NCI-H748 treated with DMSO at 0.1 percent for 48 hours (cell line): ENCODE measurements at regions not wholly inside any gene's neighbourhood (a gene's known extent, or its start where the extent isn't known, plus 50 kb on each side); places are given as distances from the start of the nearest gene placed in this dataset.

ENCODE experiments used
- DNase-seq: peaks from one replicate; lab custom pipeline; 2025; lab: John Stamatoyannopoulos, UW

DNA sequence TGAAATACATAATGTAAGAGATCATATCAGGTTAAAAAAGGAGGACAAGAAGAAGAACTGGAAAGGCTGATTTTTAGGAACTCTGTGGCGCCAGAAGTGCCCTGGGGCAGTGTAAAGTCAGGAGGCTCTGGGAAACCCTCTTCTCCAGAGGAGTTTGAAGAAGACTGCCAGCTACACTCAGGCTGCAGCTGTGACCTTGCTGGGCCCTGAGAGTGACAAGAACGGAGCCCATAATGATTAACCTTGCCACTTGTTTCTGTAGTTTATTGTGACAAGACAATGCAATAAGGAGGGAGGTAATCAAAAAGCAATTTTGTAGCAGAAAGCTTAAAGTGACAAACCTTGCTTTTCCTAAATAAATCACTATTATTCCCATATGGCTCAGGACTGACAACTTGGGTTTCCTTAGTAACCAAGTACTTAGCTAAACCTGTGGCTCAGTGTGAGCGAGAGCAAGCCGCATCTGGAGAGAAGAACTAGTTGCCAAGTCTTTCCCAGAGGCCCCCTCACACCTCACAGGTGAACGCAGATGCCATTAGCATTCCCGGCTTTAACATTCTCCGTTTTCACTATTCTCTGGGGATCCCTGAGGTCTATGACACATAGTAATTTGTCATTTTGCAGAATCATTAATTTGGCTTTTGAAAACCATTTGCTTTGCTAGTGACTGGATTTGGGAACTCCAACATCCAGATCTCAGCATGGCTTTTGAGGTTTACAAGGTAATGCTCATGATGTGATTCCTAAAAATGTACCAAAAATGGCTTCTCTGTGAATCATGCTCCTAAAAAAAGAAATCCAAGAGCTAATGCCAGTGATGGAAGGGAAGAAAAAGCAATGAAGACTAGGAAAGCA, 115.9 kb downstream of the OMA1 start:
- DNase-seq = no peak

DNA sequence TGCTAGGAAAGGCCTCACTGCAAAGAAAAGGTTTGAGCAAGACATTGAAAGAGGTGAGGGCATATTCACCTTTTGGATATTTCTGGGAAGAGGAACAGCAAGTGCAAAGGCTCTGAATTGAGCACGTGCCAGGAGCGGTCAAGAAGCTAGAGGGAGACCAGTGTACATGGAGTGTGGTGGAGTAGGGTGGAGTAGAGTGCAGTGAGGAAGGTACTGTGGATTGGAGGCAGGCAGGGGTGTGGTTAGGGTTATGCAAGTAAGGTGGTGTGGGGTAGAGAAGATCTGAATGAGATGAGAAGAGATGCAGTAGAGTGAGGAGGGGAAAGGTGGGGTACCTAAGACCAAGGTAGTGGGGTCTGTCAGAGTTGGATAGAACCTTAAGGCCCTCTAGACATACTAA, 119.6 kb downstream of the OMA1 start:
- no peak for DNase-seq

DNA sequence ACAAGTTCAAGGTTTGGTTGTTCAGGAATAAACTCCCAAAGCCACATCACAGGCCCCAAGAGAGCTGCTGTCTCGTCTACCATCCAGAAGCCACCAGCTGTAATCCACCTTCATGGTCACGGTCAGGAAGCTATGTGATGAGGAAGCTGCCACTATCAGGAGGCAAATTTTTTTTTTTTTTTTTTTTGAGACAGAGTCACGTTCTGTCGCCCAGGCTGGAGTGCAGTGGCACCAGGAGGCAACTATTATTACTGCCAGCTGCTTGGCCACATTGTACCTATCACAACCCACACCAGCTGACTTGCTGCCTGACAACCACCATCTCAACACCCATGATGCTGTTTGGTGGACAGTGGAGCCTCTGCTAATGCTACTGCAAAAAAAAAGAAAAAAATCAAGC, 124.1 kb downstream of the OMA1 start:
- no peak for DNase-seq

DNA sequence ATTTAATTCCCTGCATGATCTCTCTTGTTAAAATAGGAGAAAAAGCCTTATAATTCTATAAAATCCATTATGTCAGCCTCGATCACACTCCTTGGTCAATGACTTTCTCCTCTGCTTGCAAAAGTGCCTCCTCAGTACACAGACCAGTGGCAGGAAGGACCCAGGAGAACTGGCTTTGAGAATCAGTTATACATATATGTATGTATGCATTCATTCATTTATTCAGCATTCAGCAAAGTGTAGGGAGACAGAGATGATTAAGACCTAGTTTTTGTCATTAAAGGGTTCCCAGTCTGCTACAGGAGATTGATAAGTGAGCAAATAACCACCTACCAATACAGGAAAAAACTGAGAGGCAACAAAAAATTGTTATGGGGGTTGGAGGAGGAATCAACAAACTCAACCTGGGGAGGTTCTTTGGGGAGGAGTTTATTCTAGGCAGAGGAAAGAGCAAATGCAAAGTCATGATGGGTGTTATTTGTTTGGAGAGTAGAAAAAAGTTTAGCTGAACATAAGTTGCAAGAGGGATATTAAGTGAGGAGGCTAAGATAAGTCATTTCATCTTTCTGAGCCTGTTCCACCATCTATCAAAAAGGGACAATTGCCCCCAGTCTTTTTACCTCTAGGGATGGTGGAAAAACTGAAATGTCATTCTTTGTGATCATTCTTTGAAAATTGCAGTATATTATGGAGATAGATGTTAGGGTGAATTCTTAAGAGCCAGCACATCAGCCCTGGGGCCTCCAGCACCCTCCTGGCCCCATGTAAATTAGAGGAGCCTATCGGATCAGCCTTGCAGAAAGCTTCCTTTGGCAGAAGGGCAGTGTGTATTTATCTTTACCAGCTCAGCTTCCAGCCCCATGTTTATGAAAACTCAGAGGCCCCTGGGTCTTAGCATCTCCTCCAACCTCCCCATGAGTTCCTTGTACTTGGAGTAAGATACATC, 128.0 kb downstream of the OMA1 start:
- DNase-seq = no peak

DNA sequence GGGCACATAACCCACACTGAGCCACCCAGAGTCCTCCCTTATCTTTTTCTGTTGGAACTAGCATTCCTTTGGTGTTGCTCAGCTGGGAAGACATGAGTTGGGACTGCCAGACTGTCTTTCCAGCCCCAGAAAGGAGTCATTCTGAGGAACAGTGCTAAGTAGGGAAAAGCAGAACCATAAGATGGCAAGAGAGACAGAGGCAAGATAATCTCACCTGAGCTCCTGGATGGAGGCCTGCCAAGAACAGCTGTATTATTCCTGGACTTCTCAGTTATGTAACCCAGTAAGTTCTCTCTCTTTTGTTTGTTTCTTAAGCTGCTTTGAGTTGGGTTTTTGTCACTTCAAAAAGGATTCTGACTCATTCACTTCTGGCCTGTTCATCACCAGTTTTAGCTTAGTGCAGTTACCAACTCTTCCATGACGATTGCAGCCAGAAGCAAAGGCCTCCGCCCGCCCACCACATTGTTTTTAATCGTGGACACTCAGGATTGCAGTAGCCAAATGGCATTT, 134.4 kb downstream of the OMA1 start:
- no peak for DNase-seq

DNA sequence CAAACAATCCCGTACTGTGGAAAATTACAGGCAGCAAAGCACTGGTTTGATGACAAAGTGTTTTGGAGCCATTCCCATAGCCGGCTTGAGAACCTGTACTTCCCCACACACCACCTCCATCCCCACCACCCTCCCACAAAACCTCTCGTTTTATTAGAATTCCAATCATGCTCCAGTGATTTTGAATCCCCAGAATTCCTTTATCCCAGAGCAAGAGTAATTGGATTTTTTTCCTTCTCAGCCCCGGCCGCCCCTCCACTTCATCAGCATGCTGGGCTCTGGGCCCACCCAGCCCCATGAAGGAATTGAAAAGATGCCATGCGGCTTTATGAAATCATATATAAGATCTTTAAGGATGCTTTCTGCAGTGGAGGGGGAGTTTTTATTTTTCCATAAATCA, 136.6 kb downstream of the OMA1 start:
- no peak for DNase-seq

DNA sequence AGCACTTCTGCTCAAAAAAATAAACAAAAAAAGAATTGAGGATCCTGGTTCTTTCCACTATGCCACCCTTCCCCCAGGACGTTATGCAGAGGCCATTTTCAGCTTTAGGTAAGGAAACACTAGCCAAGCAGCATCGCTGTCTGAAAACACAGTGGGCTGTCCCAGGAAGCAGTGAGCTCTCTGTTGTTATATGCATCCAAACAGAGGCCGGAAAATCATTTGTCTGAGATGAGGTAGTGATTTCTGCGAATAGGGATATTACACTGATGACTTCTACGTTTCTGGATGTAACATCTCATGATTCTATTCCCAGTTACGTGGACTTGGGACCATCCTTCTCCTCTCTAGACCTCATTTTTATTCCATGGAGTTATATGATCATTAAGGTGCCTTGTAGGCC, 137.2 kb downstream of the OMA1 start:
- DNase-seq = no peak

DNA sequence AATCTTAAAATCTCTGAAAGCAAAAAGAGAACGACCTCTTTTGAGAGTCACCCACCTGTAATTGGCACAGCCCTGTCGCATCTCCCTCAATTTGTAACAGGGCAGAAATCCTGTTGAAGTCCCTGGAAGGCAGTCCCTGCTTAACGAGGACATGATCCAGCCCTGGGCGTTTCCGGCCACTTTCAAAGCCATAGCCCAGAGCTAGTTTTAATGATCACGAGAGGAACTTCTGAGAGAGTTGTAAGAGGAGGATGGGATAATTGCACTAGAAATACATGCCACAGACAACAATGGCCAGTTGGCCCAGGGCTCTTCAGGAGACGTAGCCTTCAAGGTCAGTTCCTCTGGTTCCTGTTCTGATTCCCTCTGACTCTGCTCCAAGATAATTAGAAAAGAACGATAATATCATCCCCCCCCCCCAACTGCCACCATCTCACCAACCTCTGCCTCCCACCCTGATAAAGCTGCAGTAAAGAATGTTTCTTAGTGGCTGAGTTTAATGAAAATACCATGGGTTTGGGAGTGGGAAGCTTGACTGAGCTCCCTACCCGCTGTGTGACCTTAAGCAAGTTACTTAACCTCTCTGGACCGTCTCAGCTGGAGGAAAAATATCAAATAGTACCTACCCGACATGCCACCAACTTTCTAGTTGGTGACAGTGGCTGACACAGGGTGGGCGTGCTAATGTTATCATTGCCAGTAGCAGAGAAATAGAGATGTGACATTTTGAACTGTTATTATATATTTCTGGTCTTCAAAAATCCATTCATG, 140.0 kb downstream of the OMA1 start:
- no peak for DNase-seq

DNA sequence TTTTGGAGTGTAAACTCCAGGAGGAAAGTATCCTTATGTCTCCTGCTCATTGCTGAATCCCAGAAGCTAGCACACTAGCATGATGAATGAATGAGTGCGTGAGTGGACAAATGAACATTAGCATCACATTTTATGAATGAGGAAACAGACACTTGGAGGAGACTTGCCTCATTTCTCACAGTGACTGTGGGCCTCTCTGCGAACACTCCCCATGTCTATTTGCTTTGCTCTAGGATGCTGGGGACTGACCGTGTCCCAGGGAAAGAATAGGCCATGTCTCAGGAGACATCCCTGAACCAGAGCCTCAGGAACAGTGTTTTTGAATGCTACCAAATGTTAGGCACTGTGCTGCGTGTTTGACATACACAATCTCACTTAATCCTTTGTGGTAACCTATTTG, 140.9 kb downstream of the OMA1 start:
- DNase-seq = no peak

DNA sequence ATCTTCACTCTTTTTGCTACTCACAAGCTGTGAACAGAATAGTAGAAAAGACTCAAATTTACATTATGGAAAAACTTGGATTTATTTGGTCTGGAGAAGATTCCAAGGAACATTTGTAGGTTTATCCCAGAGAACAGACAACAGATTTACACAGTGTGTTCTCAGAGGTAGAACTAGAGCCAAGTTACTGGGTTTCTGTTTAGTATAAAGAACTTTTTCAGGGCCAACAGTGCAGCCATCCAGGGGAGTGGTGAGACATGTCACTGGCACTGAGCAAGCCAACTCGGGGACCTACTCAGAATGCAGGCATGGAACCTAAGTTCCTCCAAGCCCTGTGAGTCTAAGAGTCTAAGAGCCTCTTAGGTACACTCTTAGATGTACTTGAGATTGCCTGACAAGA, 142.6 kb downstream of the OMA1 start:
- DNase-seq = no peak

DNA sequence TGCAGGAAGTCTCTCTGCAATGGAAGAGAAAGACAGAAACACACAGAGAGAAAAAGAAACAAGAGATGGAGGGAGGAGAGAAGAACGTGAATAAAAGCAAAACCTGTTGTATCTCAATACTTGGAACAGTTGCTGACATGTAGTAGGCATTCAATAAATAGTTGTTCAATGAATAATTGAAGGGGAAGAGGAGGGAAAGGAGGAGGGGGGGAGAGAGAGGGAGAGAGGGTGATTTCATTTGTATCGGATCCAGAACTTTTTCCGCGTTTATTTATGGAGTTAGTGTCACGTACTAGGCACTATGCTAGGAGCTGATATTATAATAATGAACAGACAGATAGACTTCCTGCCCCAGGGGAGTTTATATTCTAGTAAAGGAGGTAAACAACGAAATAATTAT, 144.1 kb downstream of the OMA1 start:
- DNase-seq = no peak

DNA sequence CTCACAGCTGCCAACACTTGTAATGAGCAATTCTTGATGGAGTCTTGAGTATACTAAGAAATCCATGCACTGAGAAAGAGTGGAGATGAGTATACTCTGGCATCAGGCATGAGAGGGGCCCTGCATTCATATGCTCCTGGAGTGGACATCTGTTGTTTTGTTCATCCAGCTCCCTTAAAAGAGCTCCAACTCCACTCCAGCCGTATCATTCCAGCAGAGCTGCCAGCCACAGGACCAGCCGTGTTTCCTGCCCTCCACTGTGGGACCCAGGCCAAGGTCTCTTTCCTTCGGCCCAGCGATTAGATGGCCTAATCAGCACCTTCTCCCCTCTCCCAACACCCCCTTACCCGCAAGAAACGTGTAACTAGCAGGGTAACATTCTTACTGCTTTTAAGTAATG, 144.5 kb downstream of the OMA1 start:
- DNase-seq = no peak

DNA sequence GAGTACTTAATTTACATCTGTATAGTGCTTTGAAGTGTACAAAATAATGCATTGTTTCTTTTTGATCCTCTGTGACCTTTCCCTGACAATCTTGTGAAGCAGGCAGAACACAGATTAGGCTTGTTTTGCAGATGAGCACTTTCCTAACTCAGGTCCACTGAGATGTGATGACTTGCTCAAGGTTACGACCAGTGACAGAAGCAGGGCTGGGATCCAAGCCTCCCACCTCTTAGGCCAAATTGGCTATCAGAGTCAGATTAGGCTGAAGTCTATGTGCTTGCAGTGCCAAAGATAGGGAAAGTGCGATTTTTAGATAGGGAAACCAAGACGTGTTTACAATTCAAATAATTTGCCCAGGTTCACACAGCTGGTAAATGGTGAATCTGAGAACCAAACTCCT, 147.3 kb downstream of the OMA1 start:
- no peak for DNase-seq

DNA sequence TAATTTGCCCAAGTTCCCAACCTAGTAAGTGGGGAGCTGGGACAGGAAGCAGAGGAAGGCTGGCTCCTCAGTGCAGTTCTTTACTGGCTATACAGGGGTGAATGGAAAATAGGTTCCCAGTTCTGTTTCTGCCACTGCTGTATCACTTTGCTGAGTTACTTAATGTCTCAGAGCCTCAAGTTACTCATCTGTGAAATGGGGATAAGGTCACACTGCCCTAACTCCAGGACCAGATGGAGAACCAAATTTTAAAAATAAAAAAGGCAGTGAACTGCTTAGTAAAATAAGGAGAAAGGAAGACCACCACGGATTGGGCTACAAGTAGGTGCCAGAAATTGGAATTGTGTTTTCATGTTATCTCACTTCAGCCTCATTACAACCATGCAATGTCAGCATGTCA, 147.8 kb downstream of the OMA1 start:
- DNase-seq = no peak

DNA sequence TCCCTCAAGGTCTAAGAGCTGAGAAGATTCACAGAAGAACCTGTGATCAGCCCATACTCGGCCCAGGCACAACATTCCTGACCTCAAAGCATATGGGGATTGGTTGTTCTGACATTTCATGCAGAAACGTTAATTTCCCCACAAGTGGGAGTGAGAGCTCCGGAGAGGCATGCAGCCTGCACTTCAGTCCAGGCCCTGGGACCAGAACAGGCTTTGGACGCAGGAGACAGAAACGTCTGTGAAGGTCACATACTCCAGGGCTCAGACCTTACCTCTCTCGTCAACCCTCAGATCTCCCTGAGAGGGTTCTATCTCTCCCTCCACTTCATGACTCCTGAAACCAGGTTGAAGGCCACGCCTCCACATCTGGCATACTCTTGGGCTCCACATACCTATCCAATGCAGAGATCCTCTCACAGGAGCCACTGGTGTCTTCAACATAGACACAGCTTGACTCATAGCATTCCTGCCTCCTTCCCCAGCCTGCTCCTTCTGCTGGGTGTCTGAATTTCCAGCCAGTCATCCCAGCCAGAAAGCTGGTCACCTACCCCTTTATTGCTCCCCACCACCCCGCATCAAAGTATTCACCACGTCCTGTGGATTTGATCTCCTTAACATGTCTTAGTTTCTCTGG, 149.2 kb downstream of the OMA1 start:
- DNase-seq = no peak

DNA sequence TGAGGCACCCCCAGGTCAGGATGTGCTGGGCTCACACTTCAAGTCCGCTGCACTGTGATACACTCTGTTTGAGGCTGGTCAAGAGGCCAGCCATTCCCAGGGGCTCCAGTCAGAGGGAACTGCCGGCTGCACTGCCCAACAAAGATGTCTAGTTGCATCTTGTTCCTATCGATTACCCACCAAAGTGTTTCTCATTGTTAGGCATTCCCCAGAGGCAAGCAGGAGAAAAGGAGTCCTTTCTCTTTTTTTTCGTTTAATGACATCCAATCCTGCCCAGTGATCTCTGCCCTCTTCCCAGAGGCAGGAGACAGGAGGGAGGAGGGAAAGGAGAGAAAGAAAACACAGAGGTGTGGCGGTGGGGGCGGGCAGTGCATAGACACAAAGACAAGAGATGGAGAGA, 150.4 kb downstream of the OMA1 start:
- DNase-seq = no peak

DNA sequence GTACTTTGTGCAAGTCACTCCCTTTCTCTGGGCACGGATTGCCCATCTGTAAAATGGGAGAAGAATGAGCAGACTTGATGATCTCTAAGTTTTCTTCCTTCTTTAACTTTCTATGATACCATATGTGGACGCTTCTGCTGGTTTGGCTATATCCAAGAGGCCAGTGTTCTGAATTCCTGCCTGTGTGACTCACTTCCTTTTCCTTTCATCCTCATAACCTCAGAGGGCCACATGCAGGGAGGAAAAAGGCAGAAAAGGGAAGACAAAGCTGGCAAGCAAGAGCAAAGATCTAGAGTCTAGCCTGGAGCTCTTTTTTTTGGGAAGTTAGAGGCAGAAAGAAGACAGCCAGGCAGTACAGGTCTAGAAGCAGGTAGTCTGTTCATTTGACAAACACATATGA, 151.2 kb downstream of the OMA1 start:
- DNase-seq = no peak

DNA sequence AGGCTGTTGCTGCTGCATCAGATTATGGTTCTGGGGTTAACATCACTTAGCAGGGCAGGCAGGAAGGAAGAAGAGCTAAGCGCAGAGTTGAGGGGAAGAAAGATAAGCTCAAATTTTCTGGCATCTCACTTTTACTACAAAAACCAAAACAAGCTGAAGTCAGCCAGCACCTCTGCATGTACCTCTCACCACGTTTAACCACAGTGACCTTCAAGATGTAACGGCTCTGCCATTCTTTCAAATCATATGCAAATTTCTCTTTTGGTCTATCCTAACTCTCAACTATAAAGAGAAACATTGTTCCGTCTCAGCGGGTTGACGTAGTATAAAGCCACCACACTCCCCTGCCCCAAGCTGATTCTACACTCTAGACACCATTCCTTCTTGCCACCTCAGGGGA, 154.4 kb downstream of the OMA1 start:
- no peak for DNase-seq

DNA sequence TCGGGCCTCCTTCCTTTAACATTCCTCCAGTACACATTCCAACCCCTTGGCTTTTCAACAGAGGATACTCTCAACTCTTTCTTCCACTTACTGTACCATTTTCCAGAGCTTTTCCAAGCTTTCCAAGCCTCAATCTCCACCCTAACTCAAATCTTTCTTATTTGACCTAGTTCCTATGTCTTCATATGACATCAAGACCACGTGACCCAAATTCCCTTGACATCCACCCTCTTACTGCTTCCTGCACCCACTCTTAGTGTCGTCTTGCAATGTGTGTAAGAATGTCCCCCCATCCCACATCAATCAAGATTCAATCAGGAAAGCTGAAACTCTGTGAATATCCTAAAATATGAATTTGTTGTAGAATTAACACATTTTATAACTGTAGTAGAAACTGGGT, 155.0 kb downstream of the OMA1 start:
- no peak for DNase-seq

DNA sequence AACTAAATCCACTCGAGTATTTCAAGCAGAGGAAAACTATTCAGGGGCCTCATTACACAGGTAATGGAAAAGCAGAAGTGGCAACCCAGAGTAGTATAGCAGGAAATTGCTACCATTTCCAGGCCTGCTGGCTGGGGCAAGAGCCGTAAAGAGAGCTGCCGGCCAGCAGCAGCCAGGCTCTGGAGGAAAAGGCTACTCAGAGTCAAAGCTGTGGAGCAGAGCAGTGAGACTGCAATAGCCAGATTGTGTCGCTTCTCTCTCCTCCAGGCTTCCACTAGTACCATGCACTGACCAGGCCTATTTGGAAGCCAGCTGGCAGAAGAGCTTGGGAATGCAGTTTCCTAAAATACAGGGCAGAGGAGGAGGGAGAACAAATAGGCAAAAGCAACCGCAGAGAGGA, 155.5 kb downstream of the OMA1 start:
- DNase-seq = no peak

DNA sequence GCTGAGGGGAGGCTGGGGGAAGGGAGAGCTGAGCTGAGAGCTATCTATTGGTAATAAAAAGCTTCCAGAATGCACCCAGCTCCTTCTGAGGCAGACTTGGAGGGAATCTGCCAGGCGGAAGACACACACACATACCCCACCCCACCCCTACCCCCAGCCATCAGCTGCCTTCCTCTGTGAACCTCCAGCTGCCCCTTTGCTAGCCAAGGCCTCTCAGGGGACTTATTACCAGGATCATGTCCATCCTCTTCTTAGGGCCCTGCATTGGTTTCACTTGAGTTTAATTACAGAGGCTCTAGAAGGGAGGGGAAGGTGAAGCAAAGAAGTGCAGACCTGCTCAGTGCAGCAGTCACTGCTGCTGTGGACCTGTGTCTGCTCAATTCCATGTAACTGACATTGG, 156.4 kb downstream of the OMA1 start:
- DNase-seq = no peak

DNA sequence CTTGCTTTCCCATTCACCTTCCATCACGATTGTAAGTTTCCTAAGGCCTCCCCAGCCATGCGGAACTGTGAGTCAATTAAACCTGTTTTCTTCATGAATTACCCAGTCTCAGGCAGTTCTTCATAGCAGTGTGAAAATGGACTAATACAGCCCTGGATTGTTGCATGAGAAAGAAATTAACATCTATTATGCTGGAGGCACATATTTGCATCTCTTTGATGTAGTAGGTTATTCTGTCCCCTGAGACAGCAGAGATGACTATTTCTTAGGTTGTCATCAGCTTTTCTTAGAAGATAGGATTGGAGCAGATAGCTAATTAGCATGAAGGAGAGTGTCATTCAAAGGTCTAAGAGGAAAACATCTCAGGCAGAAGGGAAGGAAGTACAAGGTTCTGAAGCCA, 166.2 kb downstream of the OMA1 start:
- DNase-seq = no peak
